HCEC 1CT (cell line): ENCODE measurements at regions not wholly inside any gene's neighbourhood (a gene's known extent, or its start where the extent isn't known, plus 50 kb on each side); places are given as distances from the start of the nearest gene placed in this dataset.

Experiments used
- DNase-seq: peaks from one replicate; pipeline ENCODE4 v3.0.0-alpha.2; 2017

GRCh38 chr15:38864827-38865581, 300.4 kb upstream of the RASGRP1 start:
- DNase-seq = no peak

- DNase-seq = no peak
These were observed 302.9 kb upstream of the RASGRP1 start for GRCh38 chr15:38867556-38867955.

GRCh38 chr15:38868326-38869114, 303.9 kb upstream of the RASGRP1 start:
- peak; percentile 97 for DNase-seq

GRCh38 chr15:38871638-38872037, 307.0 kb upstream of the RASGRP1 start:
- no peak for DNase-seq

GRCh38 chr15:38872732-38873131, 308.1 kb upstream of the RASGRP1 start:
- DNase-seq = no peak

- DNase-seq = no peak
These were observed 308.5 kb upstream of the RASGRP1 start for GRCh38 chr15:38873158-38873557.

GRCh38 chr15:38874464-38874863, 309.9 kb upstream of the RASGRP1 start:
- DNase-seq = no peak

- no peak for DNase-seq
These were observed 311.6 kb upstream of the RASGRP1 start for GRCh38 chr15:38876211-38876610.

- peak; percentile 19 for DNase-seq
These were observed 312.0 kb upstream of the RASGRP1 start for GRCh38 chr15:38876621-38877020.

GRCh38 chr15:38877471-38877870, 312.9 kb upstream of the RASGRP1 start:
- DNase-seq = no peak

- DNase-seq = peak; percentile 33
These were observed 313.4 kb upstream of the RASGRP1 start for GRCh38 chr15:38878026-38878425.

GRCh38 chr15:38878926-38879325, 314.3 kb upstream of the RASGRP1 start:
- no peak for DNase-seq

GRCh38 chr15:38879909-38880471, 315.4 kb upstream of the RASGRP1 start:
- DNase-seq = no peak

- no peak for DNase-seq
These were observed 317.6 kb upstream of the RASGRP1 start for GRCh38 chr15:38882221-38882620.

- no peak for DNase-seq
These were observed 319.4 kb upstream of the RASGRP1 start for GRCh38 chr15:38883987-38884386.

GRCh38 chr15:38885001-38885400, 320.4 kb upstream of the RASGRP1 start:
- DNase-seq = no peak

- no peak for DNase-seq
These were observed 320.9 kb upstream of the RASGRP1 start for GRCh38 chr15:38885471-38885952.

- DNase-seq = peak; percentile 91
These were observed 321.9 kb upstream of the RASGRP1 start for GRCh38 chr15:38886315-38887163.

GRCh38 chr15:38888701-38889221, 324.1 kb upstream of the RASGRP1 start:
- DNase-seq = no peak

GRCh38 chr15:38890194-38890593, 325.6 kb upstream of the RASGRP1 start:
- no peak for DNase-seq

GRCh38 chr15:38893925-38894242, 329.3 kb upstream of the RASGRP1 start:
- no peak for DNase-seq

- peak; percentile 91 for DNase-seq
These were observed 329.8 kb upstream of the RASGRP1 start for GRCh38 chr15:38894243-38894948.
